Neural progenitor cell (in vitro differentiated cells): ENCODE measurements at regions not wholly inside any gene's neighbourhood (a gene's known extent, or its start where the extent isn't known, plus 50 kb on each side); places are given as distances from the start of the nearest gene placed in this dataset.

Experiments used
- EZH2 ChIP-seq: fragments of 200-600 bp; sonication (generic); IDR thresholded peaks from 2 replicates; pipeline ENCODE4 v1.6.1; 2017; ENCODE audit warnings: antibody characterized with exemption, mild to moderate bottlenecking, moderate library complexity
- EZH2phosphoT487 ChIP-seq: fragments of 200-600 bp; sonication (generic); IDR thresholded peaks from 2 replicates; pipeline ENCODE4 v1.6.1; 2017; ENCODE audit warnings: antibody characterized with exemption
- TF ChIP-seq, protein P1 (sequence below): fragments of 200-600 bp; sonication (generic); IDR thresholded peaks from 2 replicates; pipeline ENCODE4 v1.5.1; 2017; ENCODE audit warnings: antibody characterized with exemption, mild to moderate bottlenecking

DNA sequence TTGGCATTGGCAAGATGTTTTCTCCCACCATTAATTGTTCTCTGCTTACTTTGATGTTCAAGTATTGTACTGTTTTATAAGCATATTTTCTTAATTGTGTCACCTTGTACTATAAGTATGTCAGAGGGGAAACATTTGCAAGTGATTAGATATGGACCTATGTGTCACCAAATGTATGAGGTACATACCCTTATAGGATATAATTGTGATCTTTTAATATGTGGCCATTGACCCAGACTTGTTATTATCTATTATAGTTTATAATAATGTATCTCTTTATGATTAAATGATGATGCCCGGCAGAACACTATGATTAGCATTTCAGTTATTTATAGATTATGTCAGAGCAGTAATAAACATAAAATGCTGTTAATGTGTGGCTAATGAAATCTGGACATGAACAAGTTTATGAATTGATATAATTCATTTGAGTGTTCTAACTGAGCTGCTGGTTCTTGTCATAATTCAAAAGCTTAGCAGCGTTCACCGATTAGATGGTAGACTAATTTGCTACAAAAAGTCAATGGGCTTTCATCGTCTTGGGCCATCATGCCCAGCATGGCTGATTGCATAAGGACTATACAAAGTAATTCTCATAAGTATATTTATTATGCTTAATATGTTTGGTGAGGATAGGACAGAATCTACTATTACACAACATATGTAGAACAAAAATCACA is 480.9 kb upstream of the FANCL start:
- TF ChIP-seq EZH2phosphoT487: no peak
- TF ChIP-seq, protein P1, sequence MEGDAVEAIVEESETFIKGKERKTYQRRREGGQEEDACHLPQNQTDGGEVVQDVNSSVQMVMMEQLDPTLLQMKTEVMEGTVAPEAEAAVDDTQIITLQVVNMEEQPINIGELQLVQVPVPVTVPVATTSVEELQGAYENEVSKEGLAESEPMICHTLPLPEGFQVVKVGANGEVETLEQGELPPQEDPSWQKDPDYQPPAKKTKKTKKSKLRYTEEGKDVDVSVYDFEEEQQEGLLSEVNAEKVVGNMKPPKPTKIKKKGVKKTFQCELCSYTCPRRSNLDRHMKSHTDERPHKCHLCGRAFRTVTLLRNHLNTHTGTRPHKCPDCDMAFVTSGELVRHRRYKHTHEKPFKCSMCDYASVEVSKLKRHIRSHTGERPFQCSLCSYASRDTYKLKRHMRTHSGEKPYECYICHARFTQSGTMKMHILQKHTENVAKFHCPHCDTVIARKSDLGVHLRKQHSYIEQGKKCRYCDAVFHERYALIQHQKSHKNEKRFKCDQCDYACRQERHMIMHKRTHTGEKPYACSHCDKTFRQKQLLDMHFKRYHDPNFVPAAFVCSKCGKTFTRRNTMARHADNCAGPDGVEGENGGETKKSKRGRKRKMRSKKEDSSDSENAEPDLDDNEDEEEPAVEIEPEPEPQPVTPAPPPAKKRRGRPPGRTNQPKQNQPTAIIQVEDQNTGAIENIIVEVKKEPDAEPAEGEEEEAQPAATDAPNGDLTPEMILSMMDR: no peak
- TF ChIP-seq EZH2: no peak
